OCI-LY7 (cell line): ENCODE measurements at regions not wholly inside any gene's neighbourhood (a gene's known extent, or its start where the extent isn't known, plus 50 kb on each side); places are given as distances from the start of the nearest gene placed in this dataset.

Experiments
- BruUV-seq: library from RNA; stranded (reverse); fragments of 400-500 nt; replicated peaks from 2 replicates; lab custom pipeline; 2021; lab: Mats Ljungman, UMichigan
- CTCF ChIA-PET: fragments of 300-600 bp; sonication (Branson Sonifier 250); formaldehyde crosslinking; loops from one replicate; lab custom pipeline; 2022; ENCODE audit warnings: antibody characterized with exemption; ENCODE audit not compliant: unreplicated experiment; lab: Charles Lee
- POLR2A ChIA-PET: fragments of 300-600 bp; sonication (Branson Sonifier 250); formaldehyde crosslinking; loops from one replicate; lab custom pipeline; 2022; ENCODE audit warnings: antibody characterized with exemption; lab: Charles Lee
- DNase-seq: peaks from one replicate; pipeline ENCODE4 v3.0.0-alpha.2; 2015; ENCODE audit warnings: low spot score
- H2AFZ ChIP-seq: fragments of 200-600 bp; sonication (generic), shearing (Covaris generic); 2 replicates; pipeline ENCODE4 v1.6.1; 2014; ENCODE audit warnings: mild to moderate bottlenecking, antibody characterized with exemption, low read length, moderate library complexity
- H3K27ac ChIP-seq: fragments of 200-600 bp; sonication (generic); 2 replicates; pipeline ENCODE4 v1.5.1; 2014; ENCODE audit warnings: mixed run types, low read depth, mild to moderate bottlenecking, moderate library complexity, low read length, inconsistent platforms; ENCODE audit not compliant: poor library complexity, severe bottlenecking
- H3K36me3 ChIP-seq: fragments of 200-600 bp; sonication (generic); 2 replicates; pipeline ENCODE4 v1.6.1; 2014; ENCODE audit warnings: mild to moderate bottlenecking, antibody characterized with exemption, low read length, moderate library complexity, mixed read lengths; ENCODE audit not compliant: insufficient read depth
- H3K4me1 ChIP-seq: fragments of 200-600 bp; sonication (generic); 2 replicates; pipeline ENCODE4 v1.5.1; 2014; ENCODE audit warnings: mild to moderate bottlenecking, low read length; ENCODE audit not compliant: insufficient read depth, poor library complexity, severe bottlenecking
- H3K4me2 ChIP-seq: fragments of 200-600 bp; sonication (generic); 2 replicates; pipeline ENCODE4 v1.6.1; 2014; ENCODE audit warnings: mild to moderate bottlenecking, low read length
- H3K4me3 ChIP-seq: fragments of 200-600 bp; sonication (generic); 2 replicates; pipeline ENCODE4 v1.5.1; 2014; ENCODE audit warnings: mild to moderate bottlenecking, low read depth, low read length; ENCODE audit not compliant: poor library complexity, severe bottlenecking
- H3K79me2 ChIP-seq: fragments of 200-600 bp; sonication (generic); 2 replicates; pipeline ENCODE4 v1.6.1; 2016; ENCODE audit warnings: low read depth, mild to moderate bottlenecking, low read length, moderate library complexity, mixed read lengths; ENCODE audit not compliant: insufficient read depth
- H3K9me2 ChIP-seq: fragments of 200-600 bp; sonication (generic); 2 replicates; pipeline ENCODE4 v1.6.1; 2016; ENCODE audit warnings: mild to moderate bottlenecking, low read length, mixed read lengths; ENCODE audit not compliant: insufficient read depth
- H3K9me3 ChIP-seq: fragments of 200-600 bp; sonication (generic); 2 replicates; pipeline ENCODE4 v1.6.1; 2014; ENCODE audit warnings: mild to moderate bottlenecking, mixed run types, low read length, mixed read lengths
- H4K20me1 ChIP-seq: fragments of 200-600 bp; sonication (generic); 2 replicates; pipeline ENCODE4 v1.6.1; 2014; ENCODE audit warnings: mild to moderate bottlenecking, antibody characterized with exemption, low read length, moderate library complexity, mixed read lengths; ENCODE audit not compliant: insufficient read depth
- EZH2phosphoT487 ChIP-seq: fragments of 200-600 bp; sonication (generic); IDR thresholded peaks from 2 replicates; pipeline ENCODE4 v1.6.1; 2018; ENCODE audit warnings: low read depth, borderline replicate concordance, mild to moderate bottlenecking, mixed run types, antibody characterized with exemption, low read length, moderate library complexity, mixed read lengths
- intact Hi-C: fragments of 100-400 bp; cut with micrococcal nuclease; formaldehyde crosslinking; loops from one replicate; pipeline ENCODE4 v1.10.0; 2022; ENCODE audit not compliant: unreplicated experiment
- TF ChIP-seq, protein P1 (sequence below): fragments of 200-600 bp; sonication (generic); conservative IDR thresholded peaks from 2 replicates; pipeline ENCODE4 v1.5.1; 2014; ENCODE audit warnings: mild to moderate bottlenecking, antibody characterized with exemption, low read length, moderate library complexity, mixed read lengths

DNA sequence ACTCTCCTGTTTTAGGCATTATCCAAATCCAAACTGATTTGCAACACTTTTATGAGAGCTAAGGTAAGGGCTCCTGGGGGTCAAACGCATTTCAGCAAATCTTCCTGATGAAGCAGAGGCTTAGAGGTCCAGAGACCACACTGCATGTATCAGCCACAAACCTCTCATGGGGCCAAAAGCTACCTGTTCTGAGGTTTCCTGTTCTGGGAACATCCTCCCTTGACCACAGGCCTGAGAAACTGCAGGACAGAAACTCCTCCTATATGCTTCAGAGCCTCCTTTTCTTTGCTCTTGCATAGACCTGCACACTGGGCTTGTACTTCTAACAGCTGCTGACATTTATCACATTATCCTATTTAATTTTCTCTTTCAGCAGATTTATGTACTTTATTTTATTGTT, 92.6 kb downstream of the OR2K2 start:
- no peak for TF ChIP-seq EZH2phosphoT487
- BruUV-seq = no TSS peak
- Histone ChIP-seq H2AFZ (no peak overlapping the region), H3K4me3 (no peak overlapping the region), H4K20me1 (no peaks in the 10 kb centered on the region), H3K9me3 (no peaks in the 10 kb centered on the region), H3K4me1 (no peaks in the 10 kb centered on the region), H3K4me2 (no peak overlapping the region), H3K27ac (no peak overlapping the region), H3K9me2 (no peaks in the 10 kb centered on the region), H3K79me2 (no peaks in the 10 kb centered on the region), H3K36me3 (no peaks in the 10 kb centered on the region)
- DNase-seq = no peak
- POLR2A ChIA-PET = interaction anchor here (0.6 kb wide), 1 partner anchor 1315 kb away, joined by 4 read pairs; no protein-coding TSS in a partner anchor
- CTCF ChIA-PET = no interaction called here
- intact Hi-C loops = loop anchor here (10.0 kb wide), 1 partner anchor 1783 kb away; no protein-coding TSS in a partner anchor

GRCh38 chr9:111236332-111236731, 93.7 kb downstream of the OR2K2 start:
- TF ChIP-seq, protein P1, sequence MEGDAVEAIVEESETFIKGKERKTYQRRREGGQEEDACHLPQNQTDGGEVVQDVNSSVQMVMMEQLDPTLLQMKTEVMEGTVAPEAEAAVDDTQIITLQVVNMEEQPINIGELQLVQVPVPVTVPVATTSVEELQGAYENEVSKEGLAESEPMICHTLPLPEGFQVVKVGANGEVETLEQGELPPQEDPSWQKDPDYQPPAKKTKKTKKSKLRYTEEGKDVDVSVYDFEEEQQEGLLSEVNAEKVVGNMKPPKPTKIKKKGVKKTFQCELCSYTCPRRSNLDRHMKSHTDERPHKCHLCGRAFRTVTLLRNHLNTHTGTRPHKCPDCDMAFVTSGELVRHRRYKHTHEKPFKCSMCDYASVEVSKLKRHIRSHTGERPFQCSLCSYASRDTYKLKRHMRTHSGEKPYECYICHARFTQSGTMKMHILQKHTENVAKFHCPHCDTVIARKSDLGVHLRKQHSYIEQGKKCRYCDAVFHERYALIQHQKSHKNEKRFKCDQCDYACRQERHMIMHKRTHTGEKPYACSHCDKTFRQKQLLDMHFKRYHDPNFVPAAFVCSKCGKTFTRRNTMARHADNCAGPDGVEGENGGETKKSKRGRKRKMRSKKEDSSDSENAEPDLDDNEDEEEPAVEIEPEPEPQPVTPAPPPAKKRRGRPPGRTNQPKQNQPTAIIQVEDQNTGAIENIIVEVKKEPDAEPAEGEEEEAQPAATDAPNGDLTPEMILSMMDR = no peak
- no peak for TF ChIP-seq EZH2phosphoT487
- Histone ChIP-seq H3K4me1 (no peaks in the 10 kb centered on the region), H3K79me2 (no peaks in the 10 kb centered on the region), H3K4me2 (no peak overlapping the region), H3K9me2 (no peaks in the 10 kb centered on the region), H4K20me1 (no peaks in the 10 kb centered on the region), H3K4me3 (no peak overlapping the region), H3K27ac (no peak overlapping the region), H3K9me3 (no peaks in the 10 kb centered on the region), H2AFZ (no peak overlapping the region), H3K36me3 (no peaks in the 10 kb centered on the region)
- POLR2A ChIA-PET = no interaction called here
- intact Hi-C loops = loop anchor here (10.0 kb wide), 1 partner anchor 1782 kb away; no protein-coding TSS in a partner anchor
- CTCF ChIA-PET = no interaction called here
- no peak for DNase-seq
- BruUV-seq = no TSS peak

DNA sequence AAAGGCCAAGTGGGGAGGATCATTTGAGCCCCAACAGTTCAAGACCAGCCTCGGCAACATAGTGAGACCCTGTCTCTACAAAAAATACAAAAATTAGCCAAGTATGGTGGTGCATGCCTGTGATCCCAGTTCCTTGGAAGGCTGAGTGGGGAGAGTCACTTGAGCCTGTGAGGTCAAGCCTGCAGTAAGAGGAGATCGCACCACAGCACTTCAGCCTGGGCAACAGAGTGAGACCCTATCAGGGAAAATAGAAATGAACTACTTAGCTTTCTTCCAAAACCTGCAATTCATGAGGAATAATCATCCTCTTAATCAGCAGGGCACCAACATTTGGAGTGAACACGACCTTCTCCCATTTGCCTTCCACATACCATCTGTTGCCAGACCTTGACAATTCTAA, 96.1 kb downstream of the OR2K2 start:
- no peak overlapping the region for H3K4me2 ChIP-seq

More for the DNA sequence above, 96.1 kb downstream of the OR2K2 start:
- CTCF ChIA-PET = no interaction called here
- Histone ChIP-seq H3K9me2 (no peaks in the 10 kb centered on the region), H2AFZ (no peak overlapping the region), H3K79me2 (no peaks in the 10 kb centered on the region), H3K27ac (no peak overlapping the region), H3K9me3 (no peaks in the 10 kb centered on the region), H3K4me1 (no peaks in the 10 kb centered on the region), H3K4me3 (no peak overlapping the region), H3K36me3 (no peaks in the 10 kb centered on the region), H4K20me1 (no peaks in the 10 kb centered on the region)
- DNase-seq = no peak
- no TSS peak for BruUV-seq
- intact Hi-C loops = loop anchor here (10.0 kb wide), 1 partner anchor 1779 kb away; no protein-coding TSS in a partner anchor
- POLR2A ChIA-PET = no interaction called here
- no peak for TF ChIP-seq EZH2phosphoT487
- TF ChIP-seq, protein P1 = no peak
